Urothelium cell line (cell line): ENCODE measurements at regions not wholly inside any gene's neighbourhood (a gene's known extent, or its start where the extent isn't known, plus 50 kb on each side); places are given as distances from the start of the nearest gene placed in this dataset.

ENCODE experiments used
- DNase-seq: peaks from one replicate; pipeline ENCODE4 v3.0.0; 2011; ENCODE audit warnings: low spot score, mixed read lengths
- FAIRE-seq: peaks from 2 replicates; lab custom pipeline; 2011; peaks lifted over from hg19 to GRCh38; lab: Jason Lieb, UNC

- no peak for DNase-seq
- FAIRE-seq, result no peak
Observed at GRCh38 chr20:52592567-52592966, 379.6 kb upstream of the TSHZ2 start.

- no peak for DNase-seq
- FAIRE-seq, result no peak
Observed at GRCh38 chr20:52590100-52590499, 382.1 kb upstream of the TSHZ2 start.

- no peak for FAIRE-seq
Observed at GRCh38 chr20:52589251-52589812, 382.8 kb upstream of the TSHZ2 start.

GRCh38 chr20:52586660-52587059 lies 385.5 kb upstream of the TSHZ2 start:
- DNase-seq (no peak), FAIRE-seq (no peak)

More at GRCh38 chr20:52589251-52589812, 382.8 kb upstream of the TSHZ2 start:
- no peak for DNase-seq

GRCh38 chr20:52585333-52585732 lies 386.8 kb upstream of the TSHZ2 start:
- FAIRE-seq (no peak), DNase-seq (no peak)

- DNase-seq, result no peak
Observed at GRCh38 chr20:52578559-52578958, 387.0 kb upstream of the ZFP64 start.

GRCh38 chr20:52577696-52578095 lies 386.1 kb upstream of the ZFP64 start:
- FAIRE-seq (no peak), DNase-seq (no peak)

More at GRCh38 chr20:52578559-52578958, 387.0 kb upstream of the ZFP64 start:
- FAIRE-seq, result no peak

GRCh38 chr20:52572687-52573086 lies 381.1 kb upstream of the ZFP64 start:
- FAIRE-seq, result no peak
- peak; percentile 54 for DNase-seq

GRCh38 chr20:52569201-52569600 lies 377.6 kb upstream of the ZFP64 start:
- DNase-seq, result no peak
- no peak for FAIRE-seq

GRCh38 chr20:52565614-52566013 lies 374.0 kb upstream of the ZFP64 start:
- FAIRE-seq, result no peak

GRCh38 chr20:52564594-52564993 lies 373.0 kb upstream of the ZFP64 start:
- DNase-seq (no peak), FAIRE-seq (no peak)

More at GRCh38 chr20:52565614-52566013, 374.0 kb upstream of the ZFP64 start:
- DNase-seq, result no peak

GRCh38 chr20:52552181-52552872 lies 360.7 kb upstream of the ZFP64 start:
- peak; percentile 83 for DNase-seq
- peak; percentile 97 for FAIRE-seq

GRCh38 chr20:52542131-52542530 lies 350.6 kb upstream of the ZFP64 start:
- FAIRE-seq (no peak), DNase-seq (no peak)

- DNase-seq (no peak), FAIRE-seq (peak; percentile 83)
Observed at GRCh38 chr20:52540509-52540908, 348.9 kb upstream of the ZFP64 start.

- no peak for FAIRE-seq
- no peak for DNase-seq
Observed at GRCh38 chr20:52539891-52540290, 348.3 kb upstream of the ZFP64 start.

- FAIRE-seq (no peak), DNase-seq (no peak)
Observed at GRCh38 chr20:52536841-52537400, 345.3 kb upstream of the ZFP64 start.

GRCh38 chr20:52536040-52536439 lies 344.5 kb upstream of the ZFP64 start:
- FAIRE-seq (no peak), DNase-seq (no peak)

- no peak for FAIRE-seq
- DNase-seq, result no peak
Observed at GRCh38 chr20:52534616-52535015, 343.0 kb upstream of the ZFP64 start.

GRCh38 chr20:52533401-52533800 lies 341.8 kb upstream of the ZFP64 start:
- no peak for FAIRE-seq
- DNase-seq, result no peak

GRCh38 chr20:52532674-52533073 lies 341.1 kb upstream of the ZFP64 start:
- DNase-seq (no peak), FAIRE-seq (no peak)

GRCh38 chr20:52530571-52530970 lies 339.0 kb upstream of the ZFP64 start:
- no peak for FAIRE-seq
- no peak for DNase-seq

GRCh38 chr20:52529826-52530225 lies 338.2 kb upstream of the ZFP64 start:
- peak; percentile 95 for FAIRE-seq

More at GRCh38 chr20:52529826-52530225, 338.2 kb upstream of the ZFP64 start:
- DNase-seq, result peak; percentile 48
